Retinal pigment epithelial cell (primary cell): ENCODE measurements at regions not wholly inside any gene's neighbourhood (a gene's known extent, or its start where the extent isn't known, plus 50 kb on each side); places are given as distances from the start of the nearest gene placed in this dataset.

ENCODE experiments used
- DNase-seq: peaks from one replicate; pipeline ENCODE4 v3.0.0-alpha.2; 2010; ENCODE audit warnings: low read depth
- H3K4me3 ChIP-seq: 2 replicates; pipeline ENCODE4 v1.5.1; 2011; ENCODE audit warnings: mild to moderate bottlenecking, low read length, control low read depth, moderate library complexity
- TF ChIP-seq, protein P1 (sequence below): conservative IDR thresholded peaks from 2 replicates; pipeline ENCODE4 v1.5.1; 2011; ENCODE audit warnings: low read depth, low read length, control low read depth, inconsistent platforms

DNA sequence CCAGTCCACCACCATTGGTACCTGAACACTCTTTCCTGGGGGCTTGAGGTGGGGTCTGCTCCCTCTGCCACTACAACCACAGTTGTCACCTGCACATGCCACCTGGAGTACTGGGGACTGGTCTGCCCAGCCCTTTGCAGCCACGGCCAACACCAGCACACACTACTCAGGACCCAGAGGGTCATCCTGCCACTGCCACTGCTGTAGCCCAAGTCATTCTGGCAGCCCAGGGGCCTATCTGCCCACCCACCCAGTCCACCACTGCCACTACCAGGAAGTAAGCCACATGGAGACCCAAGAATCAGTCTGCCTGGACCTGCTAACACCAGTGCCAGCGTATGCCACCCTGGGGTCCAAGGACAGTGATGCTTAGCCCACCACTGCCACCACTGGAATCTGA lies 302.4 kb upstream of the TRPC7 start:
- no peak for DNase-seq
- no peak overlapping the region for H3K4me3 ChIP-seq
- TF ChIP-seq, protein P1, sequence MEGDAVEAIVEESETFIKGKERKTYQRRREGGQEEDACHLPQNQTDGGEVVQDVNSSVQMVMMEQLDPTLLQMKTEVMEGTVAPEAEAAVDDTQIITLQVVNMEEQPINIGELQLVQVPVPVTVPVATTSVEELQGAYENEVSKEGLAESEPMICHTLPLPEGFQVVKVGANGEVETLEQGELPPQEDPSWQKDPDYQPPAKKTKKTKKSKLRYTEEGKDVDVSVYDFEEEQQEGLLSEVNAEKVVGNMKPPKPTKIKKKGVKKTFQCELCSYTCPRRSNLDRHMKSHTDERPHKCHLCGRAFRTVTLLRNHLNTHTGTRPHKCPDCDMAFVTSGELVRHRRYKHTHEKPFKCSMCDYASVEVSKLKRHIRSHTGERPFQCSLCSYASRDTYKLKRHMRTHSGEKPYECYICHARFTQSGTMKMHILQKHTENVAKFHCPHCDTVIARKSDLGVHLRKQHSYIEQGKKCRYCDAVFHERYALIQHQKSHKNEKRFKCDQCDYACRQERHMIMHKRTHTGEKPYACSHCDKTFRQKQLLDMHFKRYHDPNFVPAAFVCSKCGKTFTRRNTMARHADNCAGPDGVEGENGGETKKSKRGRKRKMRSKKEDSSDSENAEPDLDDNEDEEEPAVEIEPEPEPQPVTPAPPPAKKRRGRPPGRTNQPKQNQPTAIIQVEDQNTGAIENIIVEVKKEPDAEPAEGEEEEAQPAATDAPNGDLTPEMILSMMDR, result no peak

DNA sequence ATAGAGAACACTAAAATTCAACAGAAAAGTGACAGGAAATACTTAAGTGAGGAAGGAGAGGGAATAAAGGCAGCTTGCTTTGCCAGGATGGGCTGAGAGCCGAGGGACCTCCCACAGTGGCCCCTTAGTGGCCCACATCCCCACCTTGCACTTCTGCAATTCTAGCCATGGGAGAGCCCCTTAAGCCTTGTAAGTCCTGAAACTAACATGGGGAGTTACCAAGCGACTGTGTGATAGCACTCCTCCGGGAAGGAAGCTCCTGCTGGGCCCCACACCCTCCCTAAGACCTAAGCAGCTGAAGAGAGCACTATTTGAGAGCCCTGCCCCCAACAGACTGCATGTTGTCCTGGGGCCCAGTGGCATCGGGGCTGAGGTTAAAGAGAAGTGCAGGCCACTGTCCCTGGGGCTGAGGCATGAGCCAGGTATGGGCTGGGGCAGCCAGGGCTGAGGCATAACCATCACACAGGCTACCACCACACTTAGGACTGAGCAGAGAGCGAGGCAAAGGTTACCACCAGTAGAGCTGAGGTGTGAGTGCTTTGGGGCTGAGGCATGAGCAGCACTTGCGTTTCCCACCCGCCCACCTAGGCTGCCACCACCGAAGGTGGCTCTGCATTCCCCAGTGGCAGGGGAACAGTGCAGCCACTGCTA lies 301.8 kb upstream of the TRPC7 start:
- DNase-seq, result no peak
- H3K4me3 ChIP-seq, result no peak overlapping the region
- TF ChIP-seq, protein P1, result no peak

DNA sequence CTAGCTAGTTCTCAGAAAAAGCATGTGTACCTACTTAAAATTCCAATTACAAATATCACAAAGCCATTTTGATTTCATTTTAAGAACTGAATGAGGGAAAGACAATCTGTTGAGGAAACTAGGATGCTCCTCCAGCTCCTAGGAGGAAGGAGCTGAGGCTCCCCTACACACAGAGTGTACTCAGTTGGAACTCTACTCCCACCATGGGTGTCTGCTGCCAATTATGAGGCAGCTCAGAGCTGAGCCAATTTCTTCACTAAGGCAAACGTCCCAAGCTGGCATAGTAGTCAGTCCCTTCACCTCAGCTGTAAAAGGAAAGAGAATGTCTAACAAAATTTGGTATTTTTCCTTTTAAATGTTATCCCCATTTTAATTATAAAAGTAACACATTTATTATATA lies 300.0 kb upstream of the TRPC7 start:
- H3K4me3 ChIP-seq, result no peak overlapping the region
- no peak for DNase-seq
- TF ChIP-seq, protein P1, result no peak

DNA sequence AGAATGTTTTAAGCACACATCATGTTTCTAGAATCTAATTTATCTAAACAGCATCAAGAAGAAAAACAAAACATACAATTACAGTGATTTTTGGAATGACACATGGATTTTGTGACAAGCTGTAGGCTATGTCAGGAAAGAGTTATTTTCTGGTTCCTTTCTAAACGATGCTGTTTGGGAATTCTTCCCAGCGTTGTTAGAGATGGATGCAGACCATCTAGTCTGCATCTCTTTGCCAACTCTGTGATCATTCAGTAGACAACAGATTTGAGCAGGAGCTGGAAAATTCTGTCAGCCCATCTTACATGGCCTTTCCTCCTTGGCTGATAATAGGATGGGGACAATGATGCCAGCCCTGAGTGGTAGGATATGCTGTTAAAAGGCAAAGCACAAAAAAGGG lies 295.7 kb upstream of the TRPC7 start:
- DNase-seq, result no peak

DNA sequence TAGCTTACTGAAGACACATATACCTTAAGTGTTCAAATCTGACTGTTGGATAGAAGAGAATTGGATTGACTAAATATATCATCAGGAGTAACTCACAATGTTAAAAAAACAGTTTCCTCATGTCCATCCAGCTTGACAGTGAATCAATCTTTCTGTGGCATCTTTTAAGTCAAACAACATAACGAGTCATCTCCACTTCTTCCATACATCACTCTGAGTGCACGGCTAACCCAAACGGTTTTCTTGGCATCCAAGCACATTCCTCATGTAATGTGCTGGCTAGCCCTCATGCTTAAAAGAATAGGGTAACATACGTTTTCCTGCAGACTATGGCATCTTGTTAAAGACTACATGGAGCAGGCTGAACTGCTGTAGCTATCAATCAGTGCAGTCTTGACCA lies 291.5 kb upstream of the TRPC7 start:
- no peak overlapping the region for H3K4me3 ChIP-seq
- TF ChIP-seq, protein P1, result no peak
- DNase-seq, result no peak

More for the DNA sequence above, 295.7 kb upstream of the TRPC7 start:
- no peak overlapping the region for H3K4me3 ChIP-seq
- TF ChIP-seq, protein P1, result no peak

DNA sequence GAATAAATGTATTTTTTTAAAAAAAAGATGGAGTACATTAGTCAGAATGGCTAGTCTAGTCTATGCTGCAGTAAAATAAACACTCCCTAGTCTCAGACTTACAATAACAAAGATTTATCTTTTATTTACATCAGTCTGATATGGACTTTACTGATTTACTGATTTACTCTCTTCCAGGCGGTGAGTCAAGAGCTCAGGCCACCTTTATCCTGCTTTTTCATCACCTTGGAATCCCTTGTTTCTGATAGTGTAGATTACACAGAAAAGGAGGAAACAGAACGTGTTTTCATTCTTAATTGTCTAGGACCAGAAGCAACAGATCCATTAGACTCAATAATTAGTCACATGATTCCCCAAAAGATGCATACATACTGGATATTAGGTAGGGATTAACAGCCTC lies 290.1 kb upstream of the TRPC7 start:
- DNase-seq, result no peak
- H3K4me3 ChIP-seq, result no peak overlapping the region
- TF ChIP-seq, protein P1, result no peak

DNA sequence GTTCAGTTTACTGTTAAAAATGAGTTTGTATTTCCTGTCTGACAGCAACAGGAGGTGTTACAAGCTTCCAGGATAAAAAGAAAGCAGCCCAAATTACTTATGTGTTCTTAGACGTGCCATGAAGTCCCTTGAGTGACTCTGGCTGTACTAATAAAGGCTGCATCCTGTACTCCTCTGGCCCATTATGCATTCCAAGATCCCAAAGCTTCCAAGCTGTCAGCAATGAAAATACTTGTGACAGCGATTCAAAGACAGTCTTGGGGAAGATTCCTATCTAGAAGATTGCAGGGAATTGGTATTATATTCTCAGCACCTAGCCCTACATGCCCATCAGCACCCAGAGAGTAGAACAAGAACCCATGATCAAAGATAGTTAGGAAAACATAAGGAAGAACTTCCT lies 281.6 kb upstream of the TRPC7 start:
- DNase-seq, result no peak
- no peak overlapping the region for H3K4me3 ChIP-seq
- TF ChIP-seq, protein P1, result no peak
